IMR-90 (cell line): ENCODE measurements at regions not wholly inside any gene's neighbourhood (a gene's known extent, or its start where the extent isn't known, plus 50 kb on each side); places are given as distances from the start of the nearest gene placed in this dataset.

Experiments used
- ATAC-seq: fragments of 200-7000 bp; cut with Tn5 transposase; 2 replicates; pipeline ENCODE4 v1.9.1; 2020; ENCODE audit warnings: low read depth, mild to moderate bottlenecking, moderate library complexity
- BruUV-seq: library from RNA; stranded (reverse); fragments of 400-500 nt; replicated peaks from 2 replicates; lab custom pipeline; 2021; lab: Mats Ljungman, UMichigan
- CTCF ChIA-PET: fragments of 300-600 bp; formaldehyde crosslinking; extraction: SDS; loops from one replicate; lab custom pipeline; 2021; ENCODE audit warnings: antibody characterized with exemption; lab: Yijun Ruan, JAX
- POLR2A ChIA-PET: fragments of 300-600 bp; sonication (Branson Sonifier 250); formaldehyde crosslinking; loops from one replicate; lab custom pipeline; 2022; ENCODE audit warnings: antibody characterized with exemption; ENCODE audit not compliant: unreplicated experiment; lab: Charles Lee
- DNase-seq: peaks from one replicate; pipeline ENCODE4 v3.0.0; 2013
- H2AFZ ChIP-seq: replicated peaks from 2 replicates; pipeline ENCODE3; 2013; ENCODE audit warnings: low read length, mild to moderate bottlenecking; ENCODE audit not compliant: poor library complexity
- H2AK5ac ChIP-seq: 2 replicates; pipeline ENCODE4 v1.6.1; 2013; ENCODE audit warnings: low read depth, low read length, inconsistent platforms
- H2AK9ac ChIP-seq: replicated peaks from 2 replicates; pipeline ENCODE3; 2013; ENCODE audit warnings: mild to moderate bottlenecking, low read depth, low read length, moderate library complexity; ENCODE audit not compliant: poor library complexity
- H2BK120ac ChIP-seq: 2 replicates; pipeline ENCODE4 v1.6.1; 2013; ENCODE audit warnings: low read depth, low read length, inconsistent platforms
- H2BK15ac ChIP-seq: 3 replicates; pipeline ENCODE4 v1.6.1; 2013; ENCODE audit warnings: low read depth, low read length, inconsistent platforms
- H2BK20ac ChIP-seq: 2 replicates; pipeline ENCODE4 v1.6.1; 2013; ENCODE audit warnings: low read depth, mild to moderate bottlenecking, inconsistent platforms, low read length, moderate library complexity
- H2BK5ac ChIP-seq: 2 replicates; pipeline ENCODE4 v1.6.1; 2013; ENCODE audit warnings: mild to moderate bottlenecking, low read depth, low read length, inconsistent platforms; ENCODE audit not compliant: poor library complexity, severe bottlenecking
- H3K14ac ChIP-seq: replicated peaks from 2 replicates; pipeline ENCODE4 v1.6.1; 2013; ENCODE audit warnings: low read depth, low read length, inconsistent platforms
- H3K18ac ChIP-seq: 2 replicates; pipeline ENCODE4 v1.6.1; 2013; ENCODE audit warnings: low read depth, low read length, control low read depth
- H3K23ac ChIP-seq: 2 replicates; pipeline ENCODE4 v1.6.1; 2013; ENCODE audit warnings: low read depth, low read length, inconsistent platforms
- H3K27ac ChIP-seq: 2 replicates; pipeline ENCODE4 v1.5.1; 2013; ENCODE audit warnings: mild to moderate bottlenecking, control low read depth, low read length; ENCODE audit not compliant: insufficient read depth
- H3K27me3 ChIP-seq: 2 replicates; pipeline ENCODE4 v1.6.1; 2013; ENCODE audit warnings: low read length; ENCODE audit not compliant: control insufficient read depth, insufficient read depth
- H3K36me3 ChIP-seq: 2 replicates; pipeline ENCODE4 v1.6.1; 2013; ENCODE audit warnings: low read length, mixed read lengths; ENCODE audit not compliant: control insufficient read depth, insufficient read depth
- H3K4ac ChIP-seq: 2 replicates; pipeline ENCODE4 v1.6.1; 2013; ENCODE audit warnings: low read depth, low read length, inconsistent platforms
- H3K4me1 ChIP-seq: 2 replicates; pipeline ENCODE4 v1.6.1; 2013; ENCODE audit warnings: low read length, mixed read lengths; ENCODE audit not compliant: control insufficient read depth, insufficient read depth
- H3K4me2 ChIP-seq: 2 replicates; pipeline ENCODE4 v1.6.1; 2013; ENCODE audit warnings: low read depth, mild to moderate bottlenecking, control low read depth, low read length, moderate library complexity
- H3K4me3 ChIP-seq: 2 replicates; pipeline ENCODE4 v1.5.1; 2013; ENCODE audit warnings: low read depth, mild to moderate bottlenecking, control low read depth, low read length, moderate library complexity; ENCODE audit not compliant: insufficient read depth
- H3K56ac ChIP-seq: 2 replicates; pipeline ENCODE4 v1.6.1; 2013; ENCODE audit warnings: low read length, inconsistent platforms; ENCODE audit not compliant: insufficient read depth; ENCODE audit errors: extremely low read depth
- H3K79me1 ChIP-seq, 2 experiments: 2 replicates each; pipeline ENCODE4 v1.6.1; 2013; ENCODE audit warnings: low read length in 2 of 2, inconsistent platforms in 1 of 2, low read depth in 1 of 2
- H3K9ac ChIP-seq: 2 replicates; pipeline ENCODE4 v1.6.1; 2013; ENCODE audit warnings: low read depth, low read length, control low read depth
- H3K9me1 ChIP-seq: 2 replicates; pipeline ENCODE4 v1.6.1; 2013; ENCODE audit warnings: low read length, inconsistent platforms; ENCODE audit not compliant: insufficient read depth
- H3K9me3 ChIP-seq: 2 replicates; pipeline ENCODE4 v1.6.1; 2013; ENCODE audit warnings: low read length; ENCODE audit not compliant: control insufficient read depth, insufficient read depth
- H4K20me1 ChIP-seq: 2 replicates; pipeline ENCODE4 v1.6.1; 2013; ENCODE audit warnings: low read length, inconsistent platforms; ENCODE audit not compliant: insufficient read depth
- H4K5ac ChIP-seq: 2 replicates; pipeline ENCODE4 v1.6.1; 2013; ENCODE audit warnings: mild to moderate bottlenecking, low read depth, low read length, control low read depth
- H4K8ac ChIP-seq, 2 experiments: 2 replicates each; pipeline ENCODE4 v1.6.1; 2013; ENCODE audit warnings: low read depth in 2 of 2, low read length in 2 of 2, control low read depth in 1 of 2, inconsistent platforms in 1 of 2
- H4K91ac ChIP-seq: 2 replicates; pipeline ENCODE4 v1.6.1; 2013; ENCODE audit warnings: low read depth, low read length, inconsistent platforms; ENCODE audit not compliant: insufficient read depth
- BHLHE40 ChIP-seq: fragments of 150-350 bp; IDR thresholded peaks from 2 replicates; pipeline ENCODE4 v1.6.1; 2016; ENCODE audit warnings: mild to moderate bottlenecking, low read depth, low read length
- CEBPB ChIP-seq: IDR thresholded peaks from 2 replicates; pipeline ENCODE4 v1.6.1; 2012; ENCODE audit warnings: low read depth, low read length, improper control_type of control experiment
- CHD1 ChIP-seq: IDR thresholded peaks from 2 replicates; pipeline ENCODE4 v1.6.1; 2012; ENCODE audit warnings: low read depth, low read length, improper control_type of control experiment
- CTCF ChIP-seq: conservative IDR thresholded peaks from 2 replicates; pipeline ENCODE4 v1.5.1; 2012; ENCODE audit warnings: mild to moderate bottlenecking, low read depth, low read length, improper control_type of control experiment
- ELK1 ChIP-seq: fragments of 150-350 bp; IDR thresholded peaks from 2 replicates; pipeline ENCODE4 v1.6.1; 2016; ENCODE audit warnings: low read depth, mild to moderate bottlenecking, low read length, moderate library complexity, borderline replicate concordance
- FOS ChIP-seq: fragments of 150-350 bp; IDR thresholded peaks from 2 replicates; pipeline ENCODE4 v1.6.1; 2016; ENCODE audit warnings: low read depth, low read length
- MAFK ChIP-seq: IDR thresholded peaks from 2 replicates; pipeline ENCODE4 v1.6.1; 2012; ENCODE audit warnings: low read depth, low read length, improper control_type of control experiment
- MAZ ChIP-seq: IDR thresholded peaks from 2 replicates; pipeline ENCODE4 v1.6.1; 2012; ENCODE audit warnings: low read depth, mild to moderate bottlenecking, low read length, improper control_type of control experiment, moderate library complexity, borderline replicate concordance
- MXI1 ChIP-seq: IDR thresholded peaks from 2 replicates; pipeline ENCODE4 v1.6.1; 2012; ENCODE audit warnings: low read depth, mild to moderate bottlenecking, low read length, moderate library complexity, borderline replicate concordance
- NFE2L2 ChIP-seq: fragments of 150-350 bp; IDR thresholded peaks from 2 replicates; pipeline ENCODE4 v1.6.1; 2016; ENCODE audit warnings: low read depth, mild to moderate bottlenecking, low read length
- POLR2A ChIP-seq: IDR thresholded peaks from 2 replicates; pipeline ENCODE4 v1.6.1; 2012; ENCODE audit warnings: mild to moderate bottlenecking, low read depth, low read length
- RAD21 ChIP-seq: IDR thresholded peaks from 2 replicates; pipeline ENCODE4 v1.6.1; 2012; ENCODE audit warnings: low read length, improper control_type of control experiment
- RCOR1 ChIP-seq: IDR thresholded peaks from 2 replicates; pipeline ENCODE4 v1.6.1; 2012; ENCODE audit warnings: mild to moderate bottlenecking, low read length, improper control_type of control experiment; ENCODE audit not compliant: insufficient replicate concordance
- RFX5 ChIP-seq: IDR thresholded peaks from 2 replicates; pipeline ENCODE4 v1.8.0; 2012; ENCODE audit warnings: low read depth, mild to moderate bottlenecking, low read length, moderate library complexity
- SMC3 ChIP-seq: fragments of 150-350 bp; IDR thresholded peaks from 2 replicates; pipeline ENCODE4 v1.6.1; 2016; ENCODE audit warnings: low read depth, mild to moderate bottlenecking, antibody characterized with exemption, low read length, moderate library complexity
- USF2 ChIP-seq: fragments of 150-350 bp; IDR thresholded peaks from 2 replicates; pipeline ENCODE4 v1.6.1; 2017; ENCODE audit warnings: mild to moderate bottlenecking, antibody characterized with exemption, low read length, low read depth
- WGBS, 2 experiments: methylation state at CpG; one replicate each; pipeline versions ENCODE4 v1.1.5 to v1.1.7; 2013; ENCODE audit warnings: missing lambda C conversion rate in 2 of 2; ENCODE audit not compliant: insufficient read length in 1 of 2; ENCODE audit errors: extremely low coverage in 2 of 2; 5-methylcytosine and 5-hydroxymethylcytosine counted together
- dilution Hi-C: fragments of 300-500 bp; cut with HindIII; formaldehyde crosslinking; loops from one replicate; pipeline ENCODE4 v1.14.3; 2018; ENCODE audit warnings: low sequenced_read_pairs; ENCODE audit not compliant: unreplicated experiment
- in situ Hi-C: fragments of 300-500 bp; cut with MboI; formaldehyde crosslinking; loops from 3 replicates; pipeline ENCODE4 v1.14.3; 2019; ENCODE audit warnings: low sequenced_read_pairs, inconsistent platforms, mixed read lengths
- intact Hi-C: fragments of 100-400 bp; cut with micrococcal nuclease; formaldehyde crosslinking; loops from 2 replicates; pipeline ENCODE4 v1.10.0; 2022

GRCh38 chr10:113283189-113283588 is 269.7 kb upstream of the HABP2 start:
- in situ Hi-C loops: no loop called here
- ChIA-PET CTCF (interaction anchor here (1.0 kb wide), 1 partner anchor 11 kb away, joined by 3 read pairs; no protein-coding TSS in a partner anchor), POLR2A (no interaction called here)
- Histone ChIP-seq H3K4me2 (no peak overlapping the region), H3K23ac (no peak overlapping the region), H2BK15ac (no peak overlapping the region), H3K36me3 (no peaks in the 10 kb centered on the region), H3K79me1 (no peaks in the 10 kb centered on the region), H3K4me3 (no peak overlapping the region), H3K14ac (no peak overlapping the region), H3K27ac (no peak overlapping the region), H4K8ac (no peak overlapping the region), H2BK120ac (no peak overlapping the region), H3K27me3 (peaks cover 2% of the 10 kb centered on the region; the same call in 1 of the 2 replicates), H4K5ac (no peak overlapping the region), H2AK5ac (no peak overlapping the region), H3K9me3 (no peaks in the 10 kb centered on the region), H2BK5ac (no peak overlapping the region), H2AFZ (no peak overlapping the region), H4K20me1 (no peaks in the 10 kb centered on the region), H3K4me1 (no peaks in the 10 kb centered on the region), H3K9ac (no peak overlapping the region), H3K18ac (no peak overlapping the region), H3K4ac (no peak overlapping the region), H4K91ac (no peak overlapping the region), H3K56ac (no peak overlapping the region), H2AK9ac (no peak overlapping the region), H2BK20ac (no peak overlapping the region), H3K9me1 (no peaks in the 10 kb centered on the region)
- no peak for DNase-seq
- dilution Hi-C loops: no loop called here
- WGBS, 2 experiments: no CpG with 5 or more reads among the region's 5 CpGs
- no peak for ATAC-seq
- no TSS peak for BruUV-seq
- intact Hi-C loops: no loop called here
- TF ChIP-seq RAD21: no peak
- TF ChIP-seq RFX5: no peak
- no peak for TF ChIP-seq MAZ
- no peak for TF ChIP-seq CEBPB
- no peak for TF ChIP-seq NFE2L2
- TF ChIP-seq USF2: no peak
- no peak for TF ChIP-seq MXI1
- no peak for TF ChIP-seq MAFK
- TF ChIP-seq CTCF: no peak
- TF ChIP-seq FOS: no peak
- TF ChIP-seq CHD1: no peak
- TF ChIP-seq SMC3: no peak
- no peak for TF ChIP-seq BHLHE40
- no peak for TF ChIP-seq ELK1
- no peak for TF ChIP-seq RCOR1
- no peak for TF ChIP-seq POLR2A
